H1 (cell line): ENCODE measurements at regions not wholly inside any gene's neighbourhood (a gene's known extent, or its start where the extent isn't known, plus 50 kb on each side); places are given as distances from the start of the nearest gene placed in this dataset.

Experiments used
- BACH1 ChIP-seq: IDR thresholded peaks from 2 replicates; pipeline ENCODE4 v1.6.1; 2012; ENCODE audit warnings: low read length, improper control_type of control experiment
- CBX8 ChIP-seq: fragments of 300-800, 300-1000 bp; sonication (generic); IDR thresholded peaks from 2 replicates; pipeline ENCODE4 v1.7.1; 2016; ENCODE audit warnings: low read depth, low read length, borderline replicate concordance
- CTCF ChIP-seq, 3 experiments: IDR thresholded peaks; 1 replicate in 2 of 3; 2 replicates in 1 of 3; pipeline versions ENCODE4 v1.5.1 to v1.6.1; 2011; ENCODE audit warnings: low read length in 3 of 3, mild to moderate bottlenecking in 3 of 3, inconsistent platforms in 2 of 3, low read depth in 1 of 3, moderate library complexity in 1 of 3; ENCODE audit not compliant: insufficient read depth in 1 of 3; ENCODE audit errors: control extremely low read depth in 1 of 3
- EGR1 ChIP-seq: IDR thresholded peaks from 2 replicates; pipeline ENCODE4 v1.6.1; 2011; ENCODE audit warnings: low read depth, low read length, borderline replicate concordance
- JUN ChIP-seq: IDR thresholded peaks from 2 replicates; pipeline ENCODE4 v1.6.1; 2011; ENCODE audit warnings: low read depth, mild to moderate bottlenecking, improper control_type of control experiment, low read length
- MAX ChIP-seq: IDR thresholded peaks from 2 replicates; pipeline ENCODE4 v1.6.1; 2012; ENCODE audit warnings: inconsistent platforms
- TAF1 ChIP-seq: IDR thresholded peaks from 2 replicates; pipeline ENCODE4 v1.6.1; 2011; ENCODE audit warnings: mild to moderate bottlenecking, low read depth, low read length

GRCh38 chrX:74138943-74139342 is 165.0 kb upstream of the ZCCHC13 start (continued):
- no peak for TF ChIP-seq CTCF (IDR thresholded peaks at IDR 0.05; ENCODE audit: control extremely low read depth in 1 of 3, insufficient read depth in 1 of 3, low read depth in 1 of 3, low read length in 3 of 3)
- TF ChIP-seq MAX = no peak
- no peak for TF ChIP-seq EGR1
- TF ChIP-seq TAF1 = no peak
- no peak for TF ChIP-seq JUN
- TF ChIP-seq CBX8 = no peak
- TF ChIP-seq BACH1 = no peak
